T-helper 2 cell (primary cell): ENCODE measurements at regions not wholly inside any gene's neighbourhood (a gene's known extent, or its start where the extent isn't known, plus 50 kb on each side); places are given as distances from the start of the nearest gene placed in this dataset.
A peak's percentile ranks its signal among the peaks of the same experiment; 100 is the strongest.

Experiments used
- DNase-seq, 5 experiments: peaks; one replicate each; pipeline versions ENCODE4 v3.0.0 to v3.0.0-alpha.2; 2012 to 2022

GRCh38 chr1:90558754-90559378 is 158.2 kb downstream of the BARHL2 start:
- no peak for DNase-seq

GRCh38 chr1:90558126-90558525 is 159.0 kb downstream of the BARHL2 start:
- no peak for DNase-seq

- no peak for DNase-seq
Measured at GRCh38 chr1:90557706-90558105, 159.4 kb downstream of the BARHL2 start.

GRCh38 chr1:90550626-90551406 is 166.3 kb downstream of the BARHL2 start:
- no peak for DNase-seq

GRCh38 chr1:90544356-90544755 is 172.7 kb downstream of the BARHL2 start:
- no peak for DNase-seq

DNA sequence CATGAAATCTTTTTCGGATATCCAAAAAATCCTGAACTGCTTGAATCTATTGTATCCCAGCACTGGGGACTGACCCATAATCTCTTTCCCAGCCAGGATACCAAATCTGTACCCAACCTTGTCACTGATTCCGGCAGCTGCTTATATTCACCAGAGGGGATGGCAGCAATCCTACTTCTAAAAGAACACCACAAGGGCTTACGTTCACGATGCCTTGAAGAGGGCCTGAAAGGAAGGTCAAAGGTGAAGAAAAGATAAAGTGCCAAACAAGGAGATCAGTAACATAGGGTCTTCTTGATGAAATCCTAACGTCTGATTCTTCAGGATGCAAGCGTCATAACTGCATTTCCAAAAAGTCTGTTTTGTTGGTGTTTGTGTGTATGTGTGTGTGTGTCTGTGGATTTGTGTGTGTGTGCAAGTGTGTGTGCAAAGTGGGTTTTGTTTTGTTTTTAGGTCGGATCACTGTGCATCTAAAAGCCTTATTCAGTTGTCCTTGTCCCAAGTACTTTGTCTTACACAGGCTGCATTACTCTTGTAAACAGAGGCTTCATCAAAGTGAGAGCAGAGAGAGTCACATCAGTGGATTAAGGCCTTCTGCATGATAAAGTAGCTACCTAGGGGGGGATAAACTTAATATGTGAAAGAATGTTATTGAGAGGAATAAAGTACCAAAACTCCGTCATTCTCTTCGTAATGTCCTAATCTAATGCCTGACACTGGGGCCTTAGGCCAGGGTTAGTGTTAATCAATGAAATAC is 179.3 kb downstream of the BARHL2 start:
- DNase-seq = no peak

DNA sequence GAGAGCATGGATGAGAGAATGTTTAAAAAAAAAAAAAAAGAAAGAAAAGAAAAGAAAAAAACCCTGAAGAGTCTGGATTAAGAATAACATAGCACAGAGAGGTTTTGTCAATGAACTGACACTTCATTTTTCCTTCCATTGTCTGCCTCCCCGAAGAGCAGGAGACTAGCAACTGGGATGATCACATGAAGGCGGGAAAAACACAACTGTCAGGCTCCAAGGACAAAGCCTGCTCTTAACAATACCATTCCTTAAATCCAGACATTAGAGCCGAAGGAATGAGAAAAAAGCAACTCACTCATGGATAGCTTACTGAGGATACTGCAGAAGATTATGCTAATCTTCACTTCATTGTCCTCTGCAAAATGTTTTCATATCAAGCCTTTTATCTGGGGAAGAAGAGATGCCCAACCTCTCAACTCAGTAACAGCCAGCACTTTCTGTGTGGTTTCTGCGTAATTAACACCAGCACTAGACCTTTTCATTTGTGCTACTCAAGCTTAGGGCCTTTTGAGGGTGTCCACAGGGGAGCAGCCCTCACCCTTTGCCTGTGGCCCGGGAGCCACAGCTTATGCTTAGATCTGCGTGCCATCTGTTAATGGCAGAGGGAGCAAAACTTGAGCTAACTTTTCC is 182.3 kb downstream of the BARHL2 start:
- DNase-seq = no peak

GRCh38 chr1:90534116-90534515 is 183.0 kb downstream of the BARHL2 start:
- DNase-seq = peak in 1 of 5 experiments; percentile 45

DNA sequence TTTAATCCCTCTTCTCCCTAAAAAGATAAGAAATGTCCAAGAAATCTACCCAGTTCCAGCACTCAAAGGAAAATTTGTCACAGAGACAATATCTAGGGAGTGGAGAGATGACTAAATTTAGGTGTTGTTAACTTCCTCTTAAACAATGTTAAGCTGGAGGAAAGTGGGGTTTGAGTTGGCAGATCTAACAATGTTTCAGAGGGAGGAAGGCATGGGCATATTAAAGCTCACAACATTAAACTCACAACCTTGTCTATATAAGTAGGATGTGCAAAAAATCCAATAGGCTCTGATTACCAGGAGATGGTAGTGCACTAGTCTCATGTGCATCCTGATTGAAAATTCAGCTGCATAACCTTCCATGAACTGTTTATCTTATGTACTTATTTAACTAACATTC is 190.1 kb downstream of the BARHL2 start:
- no peak for DNase-seq

DNA sequence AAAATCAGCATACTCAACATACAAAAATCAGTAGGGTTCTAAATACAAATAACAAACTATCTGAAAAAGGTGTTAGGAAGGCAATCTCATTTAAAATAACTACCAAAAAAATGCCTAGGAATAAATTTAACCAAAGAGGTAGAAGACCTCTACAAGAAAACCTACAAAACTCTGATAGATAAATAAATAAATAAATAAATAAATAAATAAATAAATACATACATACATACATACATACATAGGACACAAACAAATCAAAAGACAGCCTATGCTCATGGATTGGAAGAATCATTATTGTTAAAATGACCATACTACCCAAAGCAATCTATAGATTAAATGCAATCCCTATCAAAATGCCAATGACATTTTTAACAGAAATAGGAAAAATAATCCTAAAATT is 194.7 kb downstream of the BARHL2 start:
- DNase-seq = no peak

- DNase-seq = no peak
Measured at GRCh38 chr1:90513956-90514355, 203.1 kb downstream of the BARHL2 start.

- DNase-seq = no peak
Measured at GRCh38 chr1:90512441-90512840, 204.7 kb downstream of the BARHL2 start.

GRCh38 chr1:90510143-90510542 is 207.0 kb downstream of the BARHL2 start:
- peak in 1 of 5 experiments; percentile 8 for DNase-seq

- peak in 1 of 5 experiments; percentile 47 for DNase-seq
Measured at GRCh38 chr1:90509225-90510048, 207.7 kb downstream of the BARHL2 start.

GRCh38 chr1:90508376-90509167 is 208.5 kb downstream of the BARHL2 start:
- DNase-seq = no peak

GRCh38 chr1:90507173-90507572 is 209.9 kb downstream of the BARHL2 start:
- no peak for DNase-seq

- DNase-seq = no peak
Measured at GRCh38 chr1:90505806-90506205, 211.3 kb downstream of the BARHL2 start.

GRCh38 chr1:90504509-90504908 is 212.6 kb downstream of the BARHL2 start:
- DNase-seq = no peak

GRCh38 chr1:90502696-90503095 is 214.4 kb downstream of the BARHL2 start:
- DNase-seq = no peak

GRCh38 chr1:90502194-90502593 is 214.9 kb downstream of the BARHL2 start:
- DNase-seq = no peak

DNA sequence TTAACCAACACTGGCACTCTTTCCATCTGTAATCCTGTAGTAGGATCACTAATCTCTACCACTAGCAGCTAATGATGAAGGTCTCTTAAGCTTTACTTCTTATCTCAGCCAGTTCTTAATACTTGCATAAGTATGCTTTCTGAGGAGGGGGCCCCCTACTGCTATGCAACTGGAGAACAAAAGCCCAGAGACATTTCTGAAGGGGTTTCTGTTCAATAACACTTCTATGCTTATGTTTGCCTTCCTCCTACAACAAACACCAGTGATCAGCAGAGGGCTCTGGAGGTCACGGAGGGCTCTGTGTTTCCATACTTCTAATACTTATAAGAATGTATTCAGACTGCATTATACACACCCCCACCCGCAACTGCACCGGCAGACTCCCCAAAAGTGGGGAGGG is 215.8 kb downstream of the BARHL2 start:
- no peak for DNase-seq
